Testis (tissue), 2 donors: ENCODE measurements at regions not wholly inside any gene's neighbourhood (a gene's known extent, or its start where the extent isn't known, plus 50 kb on each side); places are given as distances from the start of the nearest gene placed in this dataset.

Experiments used
- DNase-seq: peaks from one replicate; pipeline ENCODE4 v3.0.0-alpha.2; 2019
- H3K27ac ChIP-seq, 2 donors: fragments of 200-600 bp; sonication (generic); one replicate each; pipeline ENCODE4 v1.5.1; 2019
- H3K27me3 ChIP-seq: fragments of 200-600 bp; sonication (generic); one replicate; pipeline ENCODE4 v1.5.1; 2019
- H3K36me3 ChIP-seq: fragments of 200-600 bp; sonication (generic); one replicate; pipeline ENCODE4 v1.5.1; 2017; ENCODE audit warnings: low read depth; ENCODE audit errors: missing control alignments
- H3K4me1 ChIP-seq: fragments of 200-600 bp; sonication (generic); one replicate; pipeline ENCODE4 v1.5.1; 2019
- H3K4me3 ChIP-seq, 2 donors: fragments of 200-600 bp; sonication (generic); one replicate each; pipeline ENCODE4 v1.5.1; 2017 to 2019
- H3K9me3 ChIP-seq: fragments of 200-600 bp; sonication (generic); one replicate; pipeline ENCODE4 v1.5.1; 2017
- POLR2A ChIP-seq: fragments of 450-650 bp; IDR thresholded peaks from one replicate; pipeline ENCODE4 v1.6.1; 2017; ENCODE audit warnings: antibody characterized with exemption, mild to moderate bottlenecking, moderate library complexity
- WGBS, 2 donors: methylation state at CpG; one replicate each; pipeline ENCODE4 v1.1.5; 2018; 5-methylcytosine and 5-hydroxymethylcytosine counted together
- intact Hi-C: fragments of 100-400 bp; cut with DNase I; formaldehyde crosslinking; loops from one replicate; pipeline ENCODE4 v1.15.1; 2023; ENCODE audit warnings: low total_unique reads
- small RNA-seq, 2 donors: library from RNA; depleted of rRNA; stranded (forward); fragments of <200 nt; gene quantifications; one replicate each; pipeline ENCODE3, GENCODE V24; 2016
- TF ChIP-seq, protein P1 (sequence below), 3 experiments: fragments of 450-650 bp in 2 of 3; fragments of 200-600 bp in 1 of 3; sonication (generic) in 1 of 3; IDR thresholded peaks; one replicate each; pipeline ENCODE4 v1.5.1; 2016 to 2019; ENCODE audit warnings: antibody characterized with exemption in 3 of 3, mild to moderate bottlenecking in 2 of 3, moderate library complexity in 1 of 3

DNA sequence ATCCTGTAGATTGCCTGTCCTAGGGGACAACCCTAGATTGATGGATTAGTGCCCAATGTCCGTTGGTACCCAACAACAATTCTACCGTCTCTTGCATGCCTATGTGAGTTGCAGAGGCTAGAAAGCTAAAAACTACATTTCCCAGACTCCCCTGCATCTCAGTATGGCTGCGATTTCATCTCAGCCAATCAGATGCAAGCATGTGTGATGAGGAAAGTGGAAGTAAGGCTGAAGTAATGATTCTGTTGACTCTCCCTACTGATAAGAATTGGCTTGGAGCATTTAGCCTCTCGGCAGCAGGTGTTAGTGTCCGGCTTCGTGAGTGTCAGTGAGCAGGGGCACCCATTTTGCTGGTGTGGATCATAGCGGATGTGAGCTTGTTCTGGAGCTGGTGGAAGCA lies 171.9 kb downstream of the FGFR2 start:
- no peaks in the 10 kb centered on the region for H3K4me1 ChIP-seq
- H3K27ac ChIP-seq, result no peak overlapping the region
- H3K9me3 ChIP-seq, result no peaks in the 10 kb centered on the region
- WGBS, 2 donors, result 84 to 100% methylated on average over 6 to 7 of the region's 7 CpGs
- intact Hi-C loops, result no loop called here
- no peaks in the 10 kb centered on the region for H3K36me3 ChIP-seq
- H3K4me3 ChIP-seq, result no peak overlapping the region
- H3K27me3 ChIP-seq, result no peaks in the 10 kb centered on the region
- no peak for DNase-seq
- TF ChIP-seq POLR2A, result no peak
- TF ChIP-seq, protein P1, sequence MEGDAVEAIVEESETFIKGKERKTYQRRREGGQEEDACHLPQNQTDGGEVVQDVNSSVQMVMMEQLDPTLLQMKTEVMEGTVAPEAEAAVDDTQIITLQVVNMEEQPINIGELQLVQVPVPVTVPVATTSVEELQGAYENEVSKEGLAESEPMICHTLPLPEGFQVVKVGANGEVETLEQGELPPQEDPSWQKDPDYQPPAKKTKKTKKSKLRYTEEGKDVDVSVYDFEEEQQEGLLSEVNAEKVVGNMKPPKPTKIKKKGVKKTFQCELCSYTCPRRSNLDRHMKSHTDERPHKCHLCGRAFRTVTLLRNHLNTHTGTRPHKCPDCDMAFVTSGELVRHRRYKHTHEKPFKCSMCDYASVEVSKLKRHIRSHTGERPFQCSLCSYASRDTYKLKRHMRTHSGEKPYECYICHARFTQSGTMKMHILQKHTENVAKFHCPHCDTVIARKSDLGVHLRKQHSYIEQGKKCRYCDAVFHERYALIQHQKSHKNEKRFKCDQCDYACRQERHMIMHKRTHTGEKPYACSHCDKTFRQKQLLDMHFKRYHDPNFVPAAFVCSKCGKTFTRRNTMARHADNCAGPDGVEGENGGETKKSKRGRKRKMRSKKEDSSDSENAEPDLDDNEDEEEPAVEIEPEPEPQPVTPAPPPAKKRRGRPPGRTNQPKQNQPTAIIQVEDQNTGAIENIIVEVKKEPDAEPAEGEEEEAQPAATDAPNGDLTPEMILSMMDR (IDR thresholded peaks at IDR 0.05), result no peak

Small RNA genes lying in the stretch of these regions (small RNA-seq; reads per million reads assigned to genes)
- gene RN7SKP167, result 0 reads per million in 2 donors
